Transverse colon (tissue), 4 donors: ENCODE measurements at regions not wholly inside any gene's neighbourhood (a gene's known extent, or its start where the extent isn't known, plus 50 kb on each side); places are given as distances from the start of the nearest gene placed in this dataset.

Experiments used
- DNase-seq: peaks from one replicate; pipeline ENCODE4 v3.0.0-alpha.2; 2019
- H3K27ac ChIP-seq, 4 donors: fragments of 200-600 bp; sonication (generic); 2 replicates each; pipeline ENCODE4 v1.5.1; 2016 to 2018; ENCODE audit warnings: inconsistent platforms in 4 of 4
- H3K27me3 ChIP-seq: fragments of 200-600 bp; sonication (generic); 2 replicates; pipeline ENCODE4 v1.5.1; 2017; ENCODE audit warnings: inconsistent platforms
- H3K36me3 ChIP-seq, 4 donors: fragments of 200-600 bp; sonication (generic); 2 replicates each; pipeline ENCODE4 v1.5.1; 2017 to 2019; ENCODE audit warnings: inconsistent platforms in 4 of 4
- H3K4me1 ChIP-seq, 4 donors: fragments of 200-600 bp; sonication (generic); 2 replicates each; pipeline ENCODE4 v1.5.1; 2017 to 2020; ENCODE audit warnings: inconsistent platforms in 4 of 4
- H3K4me3 ChIP-seq, 4 donors: fragments of 200-600 bp; sonication (generic); 1 replicate in 1 of 4; 2 replicates in 3 of 4; pipeline versions ENCODE4 v1.5.1 to v1.6.1; 2017 to 2019; ENCODE audit warnings: inconsistent platforms in 4 of 4
- H3K9me3 ChIP-seq, 2 donors: fragments of 200-600 bp; sonication (generic); 2 replicates each; pipeline ENCODE4 v1.5.1; 2017 to 2019; ENCODE audit warnings: inconsistent platforms in 2 of 2
- CTCF ChIP-seq, 5 experiments: fragments of 200-600 bp in 3 of 5; fragments of 450-650 bp in 2 of 5; sonication (generic) in 3 of 5; IDR thresholded peaks; 1 replicate in 2 of 5; 2 replicates in 3 of 5; pipeline ENCODE4 v1.5.1; 2016 to 2017; ENCODE audit warnings: antibody characterized with exemption in 5 of 5, inconsistent platforms in 3 of 5, mild to moderate bottlenecking in 2 of 5, moderate library complexity in 1 of 5
- EP300 ChIP-seq: sonication (generic); formaldehyde crosslinking; IDR thresholded peaks from one replicate; pipeline ENCODE4 v1.6.1; 2017; ENCODE audit warnings: antibody characterized with exemption, low read depth
- POLR2A ChIP-seq: fragments of 450-650 bp; IDR thresholded peaks from one replicate; pipeline ENCODE4 v1.6.1; 2016; ENCODE audit warnings: antibody characterized with exemption, mild to moderate bottlenecking, moderate library complexity
- POLR2AphosphoS5 ChIP-seq, 3 donors: sonication (generic); formaldehyde crosslinking; IDR thresholded peaks; one replicate each; pipeline ENCODE4 v1.6.1; 2016; ENCODE audit warnings: antibody characterized with exemption in 3 of 3
- WGBS, 2 donors: methylation state at CpG; one replicate each; pipeline ENCODE4 v1.1.5; 2018; ENCODE audit warnings: low coverage in 1 of 2; 5-methylcytosine and 5-hydroxymethylcytosine counted together
- in situ Hi-C, 4 donors: fragments of 200-750 bp; cut with MboI; loops; one replicate each; pipeline versions ENCODE4 v1.15.0 to v1.15.1; 2017; ENCODE audit warnings: low sequenced_read_pairs in 3 of 4, low pct_ligation_motif_present in 1 of 4, low pct_unique_long_range_greater_than_20kb in 1 of 4
- intact Hi-C: fragments of 100-400 bp; cut with DNase I; formaldehyde crosslinking; loops from one replicate; pipeline ENCODE4 v1.15.1; 2023; ENCODE audit warnings: low total_unique reads

GRCh38 chr3:28081533-28081947 lies 159.9 kb upstream of the CMC1 start:
- in situ Hi-C loops (no loop called here), intact Hi-C loops (no loop called here)
- Histone ChIP-seq H3K4me1 (no peaks in the 10 kb centered on the region), H3K27ac (no peak overlapping the region), H3K9me3 (no peaks in the 10 kb centered on the region), H3K27me3 (no peaks in the 10 kb centered on the region), H3K36me3 (no peaks in the 10 kb centered on the region), H3K4me3 (no peak overlapping the region)
- DNase-seq: no peak
- no peak for TF ChIP-seq CTCF (IDR thresholded peaks at IDR 0.05)
- no peak for TF ChIP-seq POLR2AphosphoS5 (IDR thresholded peaks at IDR 0.05)
- no peak for TF ChIP-seq POLR2A
- 81% methylated on average over 2 of the region's 2 CpGs; no CpG with 5 or more reads in 1 of the 2 donors for WGBS, 2 donors

GRCh38 chr3:28087591-28087990 lies 153.8 kb upstream of the CMC1 start:
- 75 to 83% methylated on average over 2 of the region's 2 CpGs for WGBS, 2 donors

GRCh38 chr3:28088811-28089526 lies 152.4 kb upstream of the CMC1 start:
- H3K4me3 ChIP-seq: no peak overlapping the region
- H3K36me3 ChIP-seq: no peaks in the 10 kb centered on the region
- no peak overlapping the region for H3K27ac ChIP-seq
- H3K4me1 ChIP-seq: no peaks in the 10 kb centered on the region
- WGBS, 2 donors: 90 to 92% methylated on average over 7 of the region's 7 CpGs
- DNase-seq: no peak
- peaks cover 2 to 7% of the 10 kb centered on the region in 2 donors for H3K9me3 ChIP-seq
- no peak for TF ChIP-seq CTCF (IDR thresholded peaks at IDR 0.05)
- TF ChIP-seq POLR2AphosphoS5 (IDR thresholded peaks at IDR 0.05): no peak
- TF ChIP-seq POLR2A: no peak
- TF ChIP-seq EP300: no peak
- H3K27me3 ChIP-seq: no peaks in the 10 kb centered on the region
- in situ Hi-C loops (no loop called here), intact Hi-C loops (no loop called here)

More at GRCh38 chr3:28087591-28087990, 153.8 kb upstream of the CMC1 start:
- H3K4me1 ChIP-seq: no peaks in the 10 kb centered on the region
- intact Hi-C loops: no loop called here
- TF ChIP-seq CTCF (IDR thresholded peaks at IDR 0.05): no peak
- TF ChIP-seq POLR2A: no peak
- no peak for TF ChIP-seq POLR2AphosphoS5 (IDR thresholded peaks at IDR 0.05)
- no peak for TF ChIP-seq EP300
- no peaks in the 10 kb centered on the region for H3K36me3 ChIP-seq
- DNase-seq: no peak
- in situ Hi-C loops: no loop called here
- no peaks in the 10 kb centered on the region for H3K27me3 ChIP-seq
- no peak overlapping the region for H3K27ac ChIP-seq
- no peaks in the 10 kb centered on the region for H3K9me3 ChIP-seq
- H3K4me3 ChIP-seq: no peak overlapping the region

GRCh38 chr3:28089527-28089897 lies 151.9 kb upstream of the CMC1 start:
- H3K36me3 ChIP-seq: no peaks in the 10 kb centered on the region
- no peaks in the 10 kb centered on the region for H3K27me3 ChIP-seq
- no peak overlapping the region for H3K4me3 ChIP-seq
- no peaks in the 10 kb centered on the region for H3K4me1 ChIP-seq
- 71 to 91% methylated on average over 2 of the region's 2 CpGs for WGBS, 2 donors
- H3K9me3 ChIP-seq: peaks cover 6 to 11% of the 10 kb centered on the region in 2 donors
- DNase-seq: no peak
- TF ChIP-seq POLR2A (no peak), EP300 (no peak), POLR2AphosphoS5 (IDR thresholded peaks at IDR 0.05) (no peak), CTCF (IDR thresholded peaks at IDR 0.05) (no peak)
- intact Hi-C loops (no loop called here), in situ Hi-C loops (no loop called here)
- no peak overlapping the region for H3K27ac ChIP-seq
